Amniotic stem cell (primary cell): ENCODE measurements at regions not wholly inside any gene's neighbourhood (a gene's known extent, or its start where the extent isn't known, plus 50 kb on each side); places are given as distances from the start of the nearest gene placed in this dataset.

Experiments
- DNase-seq: peaks from one replicate; lab custom pipeline; 2025; lab: John Stamatoyannopoulos, UW

DNA sequence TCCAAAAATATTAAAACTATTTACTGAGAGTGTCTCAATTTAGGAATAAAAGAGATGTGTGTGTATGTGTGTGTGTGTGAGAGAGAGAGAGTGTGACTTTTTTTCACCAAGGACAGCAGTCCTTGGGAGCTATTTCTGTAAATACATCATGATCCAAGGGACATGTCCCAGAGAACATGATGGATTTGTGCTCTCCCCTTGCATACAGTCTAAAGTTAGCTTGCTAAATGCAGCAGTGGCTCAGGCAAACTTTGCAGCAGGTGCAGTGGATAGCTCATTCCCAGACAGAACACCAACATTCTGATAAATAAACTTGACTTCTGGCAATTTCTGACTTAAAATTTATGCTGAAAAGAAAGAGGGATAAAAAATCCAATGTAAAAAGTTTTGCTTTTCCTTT lies 55.4 kb upstream of the SGCD start:
- DNase-seq = no peak

DNA sequence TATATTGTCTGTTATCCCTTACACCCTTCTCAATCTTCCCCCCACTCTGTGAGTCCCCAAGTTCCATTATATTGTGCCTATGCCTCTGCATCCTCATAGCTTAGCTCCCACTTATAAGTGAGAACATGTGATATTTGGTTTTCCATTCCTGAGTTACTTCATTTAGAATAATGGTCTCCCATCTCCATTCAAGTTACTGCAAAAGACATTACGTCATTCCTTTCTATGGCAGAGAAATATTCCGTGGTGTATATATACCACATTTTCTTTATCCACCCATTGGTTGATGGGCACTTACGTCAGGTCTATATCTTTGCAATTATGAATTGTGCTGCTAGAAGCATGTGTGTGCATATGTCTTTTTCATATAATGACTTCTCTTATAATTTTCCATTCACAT lies 54.8 kb upstream of the SGCD start:
- no peak for DNase-seq

DNA sequence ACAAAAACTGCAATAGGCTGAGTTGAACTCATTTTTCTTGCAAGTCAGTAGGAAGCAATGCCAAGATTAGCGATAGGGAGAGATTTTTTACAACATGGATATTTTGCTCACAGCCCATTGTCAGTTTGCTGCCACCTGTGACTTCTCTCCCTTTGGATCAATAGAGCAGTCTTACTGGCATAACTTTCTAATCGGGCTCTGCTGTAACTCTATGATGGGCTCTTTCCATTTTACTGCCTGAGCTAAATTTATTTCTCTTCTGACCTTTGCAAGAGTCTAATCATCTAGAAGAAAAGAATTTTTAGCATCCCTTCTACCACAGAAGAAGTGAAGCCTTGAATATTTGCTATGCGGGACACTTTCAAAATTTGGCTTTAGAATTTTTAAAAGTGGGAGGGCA lies 53.6 kb upstream of the SGCD start:
- DNase-seq = no peak

DNA sequence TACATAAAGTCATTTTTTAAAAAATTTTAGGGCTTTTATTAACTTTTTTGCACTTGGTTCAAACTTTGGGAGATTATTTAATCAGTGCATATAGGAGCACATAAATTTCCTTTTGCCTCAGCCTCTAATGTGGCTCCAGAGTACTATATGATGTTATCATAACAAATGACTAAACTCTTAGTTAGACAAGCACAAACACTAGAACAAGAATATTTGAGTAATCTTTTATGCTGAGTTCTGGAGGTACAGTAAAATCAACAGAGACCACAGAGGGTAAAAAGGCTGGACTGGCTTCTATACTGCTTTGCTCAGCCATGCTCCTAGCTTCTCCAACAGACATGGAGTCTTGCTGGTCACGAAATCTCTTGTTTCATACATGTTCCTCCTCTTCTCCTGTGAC lies 52.5 kb upstream of the SGCD start:
- no peak for DNase-seq
